GM12878 (cell line): ENCODE measurements at regions not wholly inside any gene's neighbourhood (a gene's known extent, or its start where the extent isn't known, plus 50 kb on each side); places are given as distances from the start of the nearest gene placed in this dataset.

ENCODE experiments used
- CEBPZ ChIP-seq: fragments of 150-350 bp; IDR thresholded peaks from 2 replicates; pipeline ENCODE4 v1.6.1; 2016; ENCODE audit warnings: low read depth, low read length
- E2F8 ChIP-seq: fragments of 450-650 bp; IDR thresholded peaks from 2 replicates; pipeline ENCODE4 v1.6.1; 2018; ENCODE audit warnings: mild to moderate bottlenecking, low read depth, moderate library complexity; ENCODE audit not compliant: partially characterized antibody
- EP300 ChIP-seq, 2 experiments: fragments of 150-350 bp in 1 of 2; IDR thresholded peaks; 2 replicates each; pipeline ENCODE4 v1.6.1; 2011 to 2012; ENCODE audit warnings: low read depth in 2 of 2, low read length in 2 of 2, borderline replicate concordance in 1 of 2, improper control_type of control experiment in 1 of 2, inconsistent platforms in 1 of 2; ENCODE audit not compliant: control insufficient read depth in 1 of 2
- HDAC6 ChIP-seq: fragments of 200-600 bp; sonication (generic); IDR thresholded peaks from one replicate; pipeline ENCODE4 v1.8.0; 2017; ENCODE audit warnings: antibody characterized with exemption; ENCODE audit not compliant: unreplicated experiment
- IRF4 ChIP-seq: IDR thresholded peaks from 2 replicates; pipeline ENCODE4 v1.6.1; 2011; ENCODE audit warnings: low read depth, low read length
- JUND ChIP-seq: IDR thresholded peaks from 2 replicates; pipeline ENCODE4 v1.6.1; 2012; ENCODE audit warnings: low read depth, mild to moderate bottlenecking, low read length, improper control_type of control experiment, moderate library complexity
- MTA3 ChIP-seq: IDR thresholded peaks from 2 replicates; pipeline ENCODE4 v1.6.1; 2012; ENCODE audit warnings: low read length, inconsistent platforms, borderline replicate concordance
- PAX5 ChIP-seq: IDR thresholded peaks from 2 replicates; pipeline ENCODE4 v1.6.1; 2011; ENCODE audit warnings: low read depth, low read length, borderline replicate concordance
- RBBP5 ChIP-seq: fragments of 200-600 bp; sonication (generic); conservative IDR thresholded peaks from 2 replicates; pipeline ENCODE4 v1.6.1; 2016
- RCOR1 ChIP-seq: conservative IDR thresholded peaks from 2 replicates; pipeline ENCODE4 v1.6.1; 2012; ENCODE audit warnings: low read depth, low read length, improper control_type of control experiment
- WRNIP1 ChIP-seq: IDR thresholded peaks from 2 replicates; pipeline ENCODE4 v1.6.1; 2011; ENCODE audit warnings: low read depth, low read length, improper control_type of control experiment, borderline replicate concordance
- ZNF24 ChIP-seq: fragments of 450-650 bp; IDR thresholded peaks from 2 replicates; pipeline ENCODE4 v1.6.1; 2017; ENCODE audit warnings: antibody characterized with exemption, mild to moderate bottlenecking
- ZNF592 ChIP-seq: fragments of 450-650 bp; IDR thresholded peaks from 2 replicates; pipeline ENCODE4 v1.6.1; 2017; ENCODE audit warnings: mild to moderate bottlenecking, moderate library complexity

GRCh38 chr1:13968361-13968760 is 268.4 kb downstream of the PRDM2 start (continued):
- no peak for TF ChIP-seq HDAC6
- no peak for TF ChIP-seq E2F8
- no peak for TF ChIP-seq EP300 (IDR thresholded peaks at IDR 0.05; ENCODE audit: borderline replicate concordance in 1 of 2, control insufficient read depth in 1 of 2, low read depth in 2 of 2, low read length in 2 of 2)
- no peak for TF ChIP-seq IRF4
- no peak for TF ChIP-seq MTA3
- TF ChIP-seq RCOR1, result no peak
- TF ChIP-seq ZNF592, result no peak
- TF ChIP-seq RBBP5, result no peak
- no peak for TF ChIP-seq PAX5
- TF ChIP-seq ZNF24, result no peak
- TF ChIP-seq JUND, result no peak
- no peak for TF ChIP-seq CEBPZ
- no peak for TF ChIP-seq WRNIP1
